HG02588 (cell line): ENCODE measurements at regions not wholly inside any gene's neighbourhood (a gene's known extent, or its start where the extent isn't known, plus 50 kb on each side); places are given as distances from the start of the nearest gene placed in this dataset.

Source experiments
- ATAC-seq: cut with Tn5 transposase; IDR thresholded peaks from one replicate; pipeline ENCODE4 v1.9.1; 2021; ENCODE audit warnings: mild to moderate bottlenecking, moderate library complexity; ENCODE audit not compliant: unreplicated experiment

DNA sequence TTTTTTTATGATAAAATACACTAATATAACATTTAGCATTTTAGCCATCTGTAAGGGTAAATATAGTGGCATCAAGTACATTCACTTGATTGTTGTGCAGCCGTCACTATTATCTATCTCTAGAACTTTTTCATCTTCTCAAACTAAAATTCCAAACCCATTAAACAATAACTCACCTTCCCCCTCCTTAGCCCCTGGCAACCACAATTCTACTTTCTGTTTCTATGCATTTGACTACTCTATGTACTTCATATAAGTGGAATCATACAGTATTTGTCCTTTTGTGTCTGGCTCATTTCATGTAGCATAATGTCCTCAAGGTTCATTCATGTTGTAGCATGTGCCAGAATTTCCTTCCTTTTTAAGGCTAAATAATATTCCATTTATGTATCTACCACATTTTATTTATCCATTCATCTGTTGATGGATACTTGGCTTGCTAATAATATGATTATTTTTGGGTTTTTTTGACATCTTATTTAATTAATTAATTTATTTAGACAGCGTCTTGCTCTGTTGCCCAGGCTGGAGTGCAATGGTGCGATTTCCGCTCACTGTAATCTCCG is 69.6 kb upstream of the MACF1 start:
- no peak for ATAC-seq

GRCh38 chr1:39136638-39137037 is 67.9 kb upstream of the MACF1 start:
- no peak for ATAC-seq

GRCh38 chr1:39139723-39140360 is 64.7 kb upstream of the MACF1 start:
- no peak for ATAC-seq

DNA sequence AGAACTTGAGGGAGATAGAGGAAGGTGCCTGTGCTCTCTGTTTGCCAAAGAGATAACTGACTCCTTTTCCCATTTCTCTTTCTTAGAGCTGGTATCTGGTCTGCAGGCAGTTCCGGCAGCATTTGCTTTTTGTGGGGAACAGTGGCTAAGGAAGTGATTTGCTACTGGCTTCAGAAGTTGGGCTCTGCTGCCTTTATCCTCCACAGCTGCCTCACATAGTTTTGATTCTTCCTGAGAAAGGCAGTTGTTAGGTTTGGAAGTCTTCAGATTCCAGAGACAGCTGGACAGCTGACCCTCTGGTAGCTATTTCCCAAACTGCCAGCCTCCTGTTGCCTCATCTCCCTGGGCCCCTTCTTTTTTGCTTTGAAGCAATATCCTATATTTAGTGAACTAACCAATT is 62.6 kb upstream of the MACF1 start:
- no peak for ATAC-seq

DNA sequence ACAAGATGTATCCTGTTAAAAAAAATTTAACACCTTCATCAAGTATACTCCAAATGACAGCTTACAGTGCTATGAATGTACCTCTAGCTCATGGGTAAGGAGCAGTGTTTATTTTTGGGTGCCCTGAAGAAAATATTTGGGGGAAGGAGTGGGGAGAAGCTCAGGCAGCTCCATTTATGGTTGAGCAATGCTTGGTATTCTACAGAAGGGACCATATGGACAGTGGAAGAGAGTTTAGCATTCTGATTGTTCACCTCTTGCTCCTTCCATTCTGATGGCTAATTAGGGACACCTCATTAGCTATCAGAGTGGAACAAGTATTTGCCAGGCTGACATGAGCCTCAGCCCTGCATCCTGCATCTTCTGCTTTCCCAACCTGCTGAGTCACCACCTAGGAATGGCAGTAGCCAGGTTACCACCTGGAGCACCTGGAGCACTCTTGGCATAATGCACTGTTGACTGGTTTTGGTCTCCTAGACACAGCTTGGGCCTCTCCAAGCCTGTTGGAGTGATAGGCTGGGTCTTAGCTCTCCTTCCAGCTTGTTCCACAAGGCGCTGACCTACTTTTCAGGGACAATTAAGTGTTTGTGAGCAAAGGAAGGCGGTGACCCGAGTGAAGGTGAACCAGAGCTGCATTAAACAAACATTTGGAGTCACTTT is 62.0 kb upstream of the MACF1 start:
- ATAC-seq = no peak

DNA sequence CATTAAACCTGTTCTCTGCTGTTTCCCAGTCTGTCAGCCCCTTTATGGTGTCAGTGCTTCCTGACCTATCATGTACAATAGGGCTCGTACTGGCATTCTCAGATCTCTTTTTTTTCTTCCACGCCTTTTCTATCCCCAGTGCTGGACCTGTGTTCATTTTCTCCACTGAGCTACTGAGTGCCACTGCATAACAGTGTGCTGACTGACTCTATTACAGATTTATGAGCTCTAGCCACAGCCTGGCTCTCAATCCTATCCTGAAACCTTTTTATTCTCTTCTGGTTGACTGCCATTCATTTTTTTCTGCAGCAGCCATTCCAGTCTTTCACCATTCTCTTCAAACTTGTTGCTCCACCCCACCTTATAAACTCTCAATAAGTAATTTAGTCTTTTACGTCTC is 59.6 kb upstream of the MACF1 start:
- ATAC-seq = no peak

DNA sequence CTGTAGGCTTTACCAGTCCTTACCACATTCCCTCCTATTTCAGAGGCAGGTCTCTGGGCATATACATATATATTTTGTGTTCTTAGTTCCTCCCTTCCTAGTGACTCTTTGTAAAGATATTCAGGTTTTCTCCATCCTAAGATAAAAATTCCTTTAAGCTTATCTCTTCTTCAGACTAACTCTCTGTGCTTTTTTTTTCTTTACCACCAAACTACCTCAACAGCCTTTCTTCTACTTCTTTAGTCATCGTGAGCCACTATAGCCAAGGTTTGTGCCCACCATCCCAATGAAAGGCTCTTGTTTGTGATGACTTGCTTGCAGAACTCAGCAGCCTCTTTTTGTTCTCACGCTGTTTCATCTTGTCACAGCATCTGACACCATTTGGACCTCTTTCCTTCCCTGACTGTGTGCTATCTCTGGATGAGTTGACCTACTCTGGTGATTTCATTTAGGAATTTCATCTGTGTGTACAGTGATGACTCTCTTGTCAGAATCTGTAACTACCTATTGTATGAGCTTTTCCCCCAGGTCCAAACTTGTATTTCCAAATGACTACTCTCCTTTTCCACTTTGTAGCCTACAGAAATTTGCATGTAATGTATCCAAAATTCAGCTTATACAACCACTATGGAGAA is 59.0 kb upstream of the MACF1 start:
- ATAC-seq = no peak

DNA sequence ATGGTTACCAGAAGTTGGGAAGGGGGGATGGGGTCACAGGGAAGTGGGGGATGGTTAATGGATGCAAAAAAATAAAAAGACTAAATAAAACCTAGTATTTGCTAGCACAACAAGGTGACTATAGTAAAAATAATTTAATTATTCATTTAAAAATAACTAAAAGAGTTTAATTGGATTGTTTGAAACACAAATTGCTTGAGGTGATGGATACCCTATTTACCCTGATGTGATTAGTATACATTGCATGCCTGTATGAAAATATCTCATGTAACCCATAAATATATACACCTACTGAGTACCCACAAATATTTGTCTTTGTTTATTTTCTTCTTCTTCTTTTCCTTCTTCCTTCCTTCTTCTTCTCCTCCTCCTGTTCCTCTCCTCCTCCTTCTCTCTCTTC is 57.8 kb upstream of the MACF1 start:
- no peak for ATAC-seq

DNA sequence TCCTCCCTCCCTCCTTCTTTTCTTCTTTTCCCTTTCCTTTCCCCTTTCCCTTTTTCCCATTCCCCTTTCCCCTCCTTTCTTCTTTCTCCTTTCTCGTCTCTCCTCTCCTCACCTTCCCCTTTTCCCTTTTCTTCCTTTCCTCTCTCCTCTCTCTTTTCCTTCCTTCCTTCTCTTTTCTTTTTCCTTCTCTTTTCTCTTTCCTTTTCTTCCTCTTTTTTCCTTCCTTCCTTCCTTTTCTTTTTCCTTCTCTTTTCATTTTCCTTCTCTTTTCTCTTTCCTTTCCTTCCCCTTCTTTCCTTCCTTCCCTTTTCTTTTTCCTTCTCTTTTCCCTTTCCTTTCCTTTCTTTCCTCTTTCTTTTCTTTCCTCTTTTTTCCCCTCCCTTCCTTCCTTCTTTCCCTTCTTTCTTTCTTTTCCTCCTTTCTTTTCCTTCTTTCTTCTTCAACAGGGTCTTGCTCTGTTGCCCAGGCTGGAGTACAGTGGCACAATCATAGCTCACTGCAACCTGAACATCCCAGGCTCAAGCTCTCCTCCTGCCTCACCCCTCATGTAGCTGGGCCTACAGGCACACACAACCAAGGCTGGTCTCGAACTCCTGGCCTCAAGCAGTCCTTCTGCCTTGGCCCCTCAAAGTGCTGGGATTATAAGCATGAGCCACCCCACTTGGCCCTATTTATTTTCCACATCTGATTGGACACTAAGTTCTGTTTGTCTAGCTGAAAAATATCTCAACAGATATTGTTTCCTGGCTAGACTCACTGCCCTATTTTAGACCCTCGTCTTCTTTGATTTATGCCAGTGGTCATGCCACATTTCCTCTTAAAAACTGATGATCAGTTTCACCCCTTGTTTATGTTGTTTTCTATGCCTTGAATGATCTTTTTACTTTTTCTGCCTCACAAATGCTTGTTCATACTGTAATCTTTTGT is 57.1 kb upstream of the MACF1 start:
- no peak for ATAC-seq

- ATAC-seq = no peak
Measured at GRCh38 chr1:39148942-39149341, 55.6 kb upstream of the MACF1 start.

DNA sequence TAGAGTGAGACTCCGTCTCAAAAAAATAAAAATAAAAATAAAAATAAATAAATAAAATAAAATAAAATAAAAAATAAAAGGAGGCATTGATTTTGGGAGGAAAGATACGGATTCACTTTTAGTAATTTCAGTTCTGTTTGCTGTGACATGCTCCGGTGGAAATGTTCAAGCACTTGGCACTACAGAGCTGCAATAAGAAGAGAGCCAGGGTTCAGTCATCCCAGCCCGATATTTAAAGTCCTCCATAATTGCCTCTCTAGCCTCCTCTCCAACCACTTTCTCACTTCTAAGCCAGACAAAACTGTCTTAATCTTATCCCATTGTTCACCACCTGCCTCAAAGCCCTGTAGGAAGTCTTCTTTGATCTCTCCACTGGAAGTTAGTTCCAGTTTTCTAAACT is 55.0 kb upstream of the MACF1 start:
- no peak for ATAC-seq

GRCh38 chr1:39150779-39151178 is 53.7 kb upstream of the MACF1 start:
- no peak for ATAC-seq

DNA sequence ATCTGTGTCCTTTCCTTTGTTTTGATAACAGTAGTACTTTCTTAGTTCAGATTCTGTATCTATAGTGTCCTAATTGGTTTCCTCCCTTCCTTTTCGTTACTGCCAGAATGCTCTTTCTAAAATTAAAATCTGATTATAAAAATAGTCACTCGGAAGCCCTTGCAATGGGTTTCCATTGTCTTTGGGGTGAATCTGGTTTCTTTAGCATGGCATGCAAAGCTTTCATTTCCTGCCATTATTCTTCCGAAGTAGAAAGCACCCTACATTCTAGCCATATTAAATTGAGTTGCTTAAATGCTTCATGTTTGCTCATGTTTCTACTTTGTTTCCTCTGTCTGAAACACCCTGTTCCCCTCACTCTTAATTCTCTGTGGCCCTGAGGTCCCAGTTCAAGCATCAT is 53.2 kb upstream of the MACF1 start:
- ATAC-seq = no peak

- no peak for ATAC-seq
Measured at GRCh38 chr1:39152923-39153322, 51.6 kb upstream of the MACF1 start.

- ATAC-seq = no peak
Measured at GRCh38 chr1:39153684-39154083, 50.8 kb upstream of the MACF1 start.

GRCh38 chr1:39154553-39155421 is 49.7 kb upstream of the MACF1 start:
- no peak for ATAC-seq
